ES-I3 (cell line): ENCODE measurements at regions not wholly inside any gene's neighbourhood (a gene's known extent, or its start where the extent isn't known, plus 50 kb on each side); places are given as distances from the start of the nearest gene placed in this dataset.

Source experiments
- H3K36me3 ChIP-seq: 2 replicates; pipeline ENCODE4 v1.6.1; 2013; ENCODE audit warnings: mild to moderate bottlenecking, low read length, control low read depth, moderate library complexity; ENCODE audit not compliant: insufficient read depth
- H3K4me1 ChIP-seq: 2 replicates; pipeline ENCODE4 v1.6.1; 2013; ENCODE audit warnings: mild to moderate bottlenecking, control low read depth, low read length; ENCODE audit not compliant: insufficient read depth
- H3K9ac ChIP-seq: 2 replicates; pipeline ENCODE4 v1.6.1; 2013; ENCODE audit warnings: low read depth, mild to moderate bottlenecking, low read length, moderate library complexity
- H3K9me3 ChIP-seq: 2 replicates; pipeline ENCODE4 v1.6.1; 2013; ENCODE audit warnings: mild to moderate bottlenecking, low read length, moderate library complexity; ENCODE audit not compliant: control insufficient read depth, insufficient read depth

GRCh38 chr2:128438586-128438985 lies 119.9 kb upstream of the HS6ST1 start:
- Histone ChIP-seq H3K36me3 (no peaks in the 10 kb centered on the region), H3K9ac (no peak overlapping the region), H3K4me1 (peaks cover 16% of the 10 kb centered on the region; the same call in 1 of the 2 replicates), H3K9me3 (no peaks in the 10 kb centered on the region)

GRCh38 chr2:128439031-128439790 lies 120.5 kb upstream of the HS6ST1 start:
- H3K9me3 ChIP-seq = no peaks in the 10 kb centered on the region
- no peak overlapping the region for H3K9ac ChIP-seq
- no peaks in the 10 kb centered on the region for H3K36me3 ChIP-seq
- peaks cover 21% of the 10 kb centered on the region; the same call in 1 of the 2 replicates for H3K4me1 ChIP-seq

GRCh38 chr2:128439791-128440665 lies 121.4 kb upstream of the HS6ST1 start:
- Histone ChIP-seq H3K4me1 (peaks cover 21% of the 10 kb centered on the region; the same call in 1 of the 2 replicates), H3K9ac (no peak overlapping the region), H3K36me3 (no peaks in the 10 kb centered on the region), H3K9me3 (no peaks in the 10 kb centered on the region)

GRCh38 chr2:128440666-128441340 lies 122.1 kb upstream of the HS6ST1 start:
- Histone ChIP-seq H3K36me3 (no peaks in the 10 kb centered on the region), H3K9ac (no peak overlapping the region), H3K9me3 (no peaks in the 10 kb centered on the region), H3K4me1 (peaks cover 21% of the 10 kb centered on the region; the same call in 1 of the 2 replicates)

- Histone ChIP-seq H3K9ac (no peak overlapping the region), H3K36me3 (no peaks in the 10 kb centered on the region), H3K9me3 (no peaks in the 10 kb centered on the region), H3K4me1 (peaks cover 21% of the 10 kb centered on the region; the same call in 1 of the 2 replicates)
These were observed 122.8 kb upstream of the HS6ST1 start for GRCh38 chr2:128441341-128442052.

- Histone ChIP-seq H3K9ac (no peak overlapping the region), H3K4me1 (peaks cover 21% of the 10 kb centered on the region; the same call in 1 of the 2 replicates), H3K36me3 (no peaks in the 10 kb centered on the region), H3K9me3 (no peaks in the 10 kb centered on the region)
These were observed 123.5 kb upstream of the HS6ST1 start for GRCh38 chr2:128442053-128442751.

GRCh38 chr2:128442891-128443302 lies 124.2 kb upstream of the HS6ST1 start:
- Histone ChIP-seq H3K36me3 (no peaks in the 10 kb centered on the region), H3K9ac (no peak overlapping the region; the same call in 1 of the 2 replicates), H3K9me3 (no peaks in the 10 kb centered on the region), H3K4me1 (peaks cover 21% of the 10 kb centered on the region; the same call in 1 of the 2 replicates)

- Histone ChIP-seq H3K4me1 (peaks cover 21% of the 10 kb centered on the region; the same call in 1 of the 2 replicates), H3K9me3 (no peaks in the 10 kb centered on the region), H3K9ac (no peak overlapping the region), H3K36me3 (no peaks in the 10 kb centered on the region)
These were observed 125.6 kb upstream of the HS6ST1 start for GRCh38 chr2:128444121-128444771.

GRCh38 chr2:128444816-128445522 lies 126.3 kb upstream of the HS6ST1 start:
- H3K9ac ChIP-seq = no peak overlapping the region
- no peaks in the 10 kb centered on the region for H3K9me3 ChIP-seq
- no peaks in the 10 kb centered on the region for H3K36me3 ChIP-seq
- H3K4me1 ChIP-seq = peaks cover 21% of the 10 kb centered on the region; the same call in 1 of the 2 replicates

- Histone ChIP-seq H3K4me1 (peaks cover 21% of the 10 kb centered on the region; the same call in 1 of the 2 replicates), H3K9ac (no peak overlapping the region), H3K9me3 (no peaks in the 10 kb centered on the region), H3K36me3 (no peaks in the 10 kb centered on the region)
These were observed 126.8 kb upstream of the HS6ST1 start for GRCh38 chr2:128445523-128445900.

- peaks cover 21% of the 10 kb centered on the region; the same call in 1 of the 2 replicates for H3K4me1 ChIP-seq
- H3K9ac ChIP-seq = no peak overlapping the region
- H3K36me3 ChIP-seq = no peaks in the 10 kb centered on the region
- no peaks in the 10 kb centered on the region for H3K9me3 ChIP-seq
These were observed 127.6 kb upstream of the HS6ST1 start for GRCh38 chr2:128446049-128446873.
